ENCODE measurements at regions not wholly inside any gene's neighbourhood (a gene's known extent, or its start where the extent isn't known, plus 50 kb on each side); places are given as distances from the start of the nearest gene placed in this dataset.
"Not testable (repeated sequence)": the region's sequence is repeated elsewhere in the genome, so short reads cannot be mapped to it uniquely, and the experiment has no call there.

GRCh38 chr6:166718516-166718915 is 91.5 kb upstream of the RPS6KA2 start:
- DNase-seq, result peak; percentile 88

- DNase-seq, result no peak
Measured at GRCh38 chr6:166716910-166717617, 90.0 kb upstream of the RPS6KA2 start.

GRCh38 chr6:166715992-166716391 is 88.9 kb upstream of the RPS6KA2 start:
- DNase-seq, result no peak

- no peak for DNase-seq
Measured at GRCh38 chr6:166715065-166715464, 88.0 kb upstream of the RPS6KA2 start.

GRCh38 chr6:166714581-166714980 is 87.5 kb upstream of the RPS6KA2 start:
- DNase-seq, result no peak

- no peak for DNase-seq
Measured at GRCh38 chr6:166714187-166714510, 87.1 kb upstream of the RPS6KA2 start.

GRCh38 chr6:166713434-166714186 is 86.6 kb upstream of the RPS6KA2 start:
- no peak for DNase-seq

- peak; percentile 96 for DNase-seq
Measured at GRCh38 chr6:166712286-166713228, 85.5 kb upstream of the RPS6KA2 start.

GRCh38 chr6:166710084-166710483 is 83.0 kb upstream of the RPS6KA2 start:
- no peak for DNase-seq

GRCh38 chr6:166708460-166708859 is 81.4 kb upstream of the RPS6KA2 start:
- no peak for DNase-seq

- DNase-seq, result peak; percentile 80
Measured at GRCh38 chr6:166707045-166707444, 80.0 kb upstream of the RPS6KA2 start.

- DNase-seq, result no peak
Measured at GRCh38 chr6:166705069-166705468, 78.0 kb upstream of the RPS6KA2 start.

GRCh38 chr6:166704171-166704570 is 77.1 kb upstream of the RPS6KA2 start:
- no peak for DNase-seq

GRCh38 chr6:166703149-166703710 is 76.2 kb upstream of the RPS6KA2 start:
- no peak for DNase-seq

GRCh38 chr6:166701424-166701823 is 74.4 kb upstream of the RPS6KA2 start:
- not testable (repeated sequence) for DNase-seq

- DNase-seq, result not testable (repeated sequence)
Measured at GRCh38 chr6:166700871-166701270, 73.8 kb upstream of the RPS6KA2 start.

- no peak for DNase-seq
Measured at GRCh38 chr6:166697113-166697512, 70.1 kb upstream of the RPS6KA2 start.

- DNase-seq, result no peak
Measured at GRCh38 chr6:166693880-166694279, 66.8 kb upstream of the RPS6KA2 start.

GRCh38 chr6:166692723-166693302 is 65.8 kb upstream of the RPS6KA2 start:
- no peak for DNase-seq

- no peak for DNase-seq
Measured at GRCh38 chr6:166691746-166692145, 64.7 kb upstream of the RPS6KA2 start.

GRCh38 chr6:166691199-166691598 is 64.1 kb upstream of the RPS6KA2 start:
- DNase-seq, result no peak

GRCh38 chr6:166689687-166690086 is 62.6 kb upstream of the RPS6KA2 start:
- no peak for DNase-seq

- no peak for DNase-seq
Measured at GRCh38 chr6:166688901-166689300, 61.9 kb upstream of the RPS6KA2 start.

Data from hematopoietic multipotent progenitor cell treated with erythropoietin and hydrocortisone succinate and interleukin-3 and kit ligand, for 8 days (in vitro differentiated cells).